Osteoblast (primary cell): ENCODE measurements at regions not wholly inside any gene's neighbourhood (a gene's known extent, or its start where the extent isn't known, plus 50 kb on each side); places are given as distances from the start of the nearest gene placed in this dataset.

Experiments used
- DNase-seq: peaks from one replicate; pipeline ENCODE4 v3.0.0; 2011; ENCODE audit warnings: low spot score, mixed read lengths; ENCODE audit not compliant: insufficient read length; ENCODE audit errors: missing footprints
- H2AFZ ChIP-seq: 2 replicates; pipeline ENCODE4 v1.6.0; 2011; ENCODE audit warnings: mild to moderate bottlenecking, low read length
- H3K27ac ChIP-seq: 2 replicates; pipeline ENCODE4 v1.5.1; 2011; ENCODE audit warnings: mild to moderate bottlenecking, low read depth, low read length, moderate library complexity
- H3K27me3 ChIP-seq: 2 replicates; pipeline ENCODE4 v1.6.0; 2012; ENCODE audit warnings: mild to moderate bottlenecking, control low read depth, inconsistent platforms, low read length, moderate library complexity; ENCODE audit not compliant: insufficient read depth
- H3K36me3 ChIP-seq: 2 replicates; pipeline ENCODE4 v1.5.1; 2011; ENCODE audit warnings: mild to moderate bottlenecking, low read length, control low read depth, moderate library complexity; ENCODE audit not compliant: insufficient read depth
- H3K4me1 ChIP-seq: 2 replicates; pipeline ENCODE4 v1.5.1; 2011; ENCODE audit warnings: mild to moderate bottlenecking, low read length, control low read depth, moderate library complexity; ENCODE audit not compliant: insufficient read depth
- H3K4me2 ChIP-seq: 2 replicates; pipeline ENCODE4 v1.6.0; 2011; ENCODE audit warnings: mild to moderate bottlenecking, low read length; ENCODE audit not compliant: insufficient read depth
- H3K4me3 ChIP-seq: fragments of 200-600 bp; sonication (generic); 3 replicates; pipeline ENCODE4 v1.5.1; 2012; ENCODE audit warnings: mild to moderate bottlenecking, low read length, inconsistent platforms; ENCODE audit not compliant: insufficient read depth
- H3K79me2 ChIP-seq: 2 replicates; pipeline ENCODE4 v1.6.0; 2012; ENCODE audit warnings: mild to moderate bottlenecking, low read length, control low read depth, inconsistent platforms; ENCODE audit not compliant: insufficient read depth
- H3K9me3 ChIP-seq: 2 replicates; pipeline ENCODE4 v1.5.1; 2011; ENCODE audit warnings: low read depth, low read length, control low read depth
- H4K20me1 ChIP-seq: 2 replicates; pipeline ENCODE4 v1.6.0; 2012; ENCODE audit warnings: mild to moderate bottlenecking, low read length, control low read depth; ENCODE audit not compliant: insufficient read depth
- CTCF ChIP-seq: IDR thresholded peaks from 2 replicates; pipeline ENCODE4 v1.5.1; 2011; ENCODE audit warnings: mild to moderate bottlenecking, low read depth, low read length, moderate library complexity; ENCODE audit errors: extremely low read depth

- H3K27me3 ChIP-seq: no peaks in the 10 kb centered on the region
- DNase-seq: no peak
- no peak overlapping the region for H3K4me2 ChIP-seq
- no peaks in the 10 kb centered on the region for H3K79me2 ChIP-seq
- no peaks in the 10 kb centered on the region for H3K36me3 ChIP-seq
- H3K9me3 ChIP-seq: peaks cover 2% of the 10 kb centered on the region
- H3K4me3 ChIP-seq: no peak overlapping the region
- no peaks in the 10 kb centered on the region for H4K20me1 ChIP-seq
- no peak overlapping the region for H2AFZ ChIP-seq
- no peak overlapping the region for H3K27ac ChIP-seq
- no peaks in the 10 kb centered on the region for H3K4me1 ChIP-seq
- TF ChIP-seq CTCF: no peak
Observed at GRCh38 chr4:134001057-134001456, 200.5 kb downstream of the PABPC4L start.

GRCh38 chr4:133997436-133997835 is 204.2 kb downstream of the PABPC4L start:
- no peak overlapping the region for H3K4me2 ChIP-seq
- TF ChIP-seq CTCF: no peak
- H2AFZ ChIP-seq: no peak overlapping the region
- no peaks in the 10 kb centered on the region for H3K27me3 ChIP-seq
- no peaks in the 10 kb centered on the region for H3K79me2 ChIP-seq
- no peaks in the 10 kb centered on the region for H4K20me1 ChIP-seq
- H3K36me3 ChIP-seq: no peaks in the 10 kb centered on the region
- H3K9me3 ChIP-seq: peaks cover 3% of the 10 kb centered on the region
- H3K4me1 ChIP-seq: no peaks in the 10 kb centered on the region
- H3K27ac ChIP-seq: no peak overlapping the region
- DNase-seq: no peak
- H3K4me3 ChIP-seq: no peak overlapping the region

GRCh38 chr4:133996431-133997121 is 205.0 kb downstream of the PABPC4L start:
- Histone ChIP-seq H3K27ac (no peak overlapping the region), H3K4me2 (no peak overlapping the region)
- no peak for DNase-seq

More at GRCh38 chr4:133996431-133997121, 205.0 kb downstream of the PABPC4L start:
- Histone ChIP-seq H3K4me1 (no peaks in the 10 kb centered on the region), H2AFZ (no peak overlapping the region), H3K9me3 (peaks cover 3% of the 10 kb centered on the region), H3K79me2 (no peaks in the 10 kb centered on the region), H3K36me3 (no peaks in the 10 kb centered on the region), H4K20me1 (no peaks in the 10 kb centered on the region), H3K27me3 (no peaks in the 10 kb centered on the region), H3K4me3 (no peak overlapping the region)
- TF ChIP-seq CTCF: no peak
